Sigmoid colon (tissue), 4 donors: ENCODE measurements at regions not wholly inside any gene's neighbourhood (a gene's known extent, or its start where the extent isn't known, plus 50 kb on each side); places are given as distances from the start of the nearest gene placed in this dataset.

Experiments
- EP300 ChIP-seq, 4 donors: sonication (generic); formaldehyde crosslinking; IDR thresholded peaks; one replicate each; pipeline ENCODE4 v1.6.1; 2017; ENCODE audit warnings: antibody characterized with exemption in 4 of 4
- TF ChIP-seq, protein P1 (sequence below), 4 experiments: fragments of 450-650 bp in 3 of 4; fragments of 200-600 bp in 1 of 4; IDR thresholded peaks; one replicate each; pipeline ENCODE4 v1.5.1; 2016 to 2019; ENCODE audit warnings: antibody characterized with exemption in 4 of 4, mild to moderate bottlenecking in 3 of 4, moderate library complexity in 2 of 4

DNA sequence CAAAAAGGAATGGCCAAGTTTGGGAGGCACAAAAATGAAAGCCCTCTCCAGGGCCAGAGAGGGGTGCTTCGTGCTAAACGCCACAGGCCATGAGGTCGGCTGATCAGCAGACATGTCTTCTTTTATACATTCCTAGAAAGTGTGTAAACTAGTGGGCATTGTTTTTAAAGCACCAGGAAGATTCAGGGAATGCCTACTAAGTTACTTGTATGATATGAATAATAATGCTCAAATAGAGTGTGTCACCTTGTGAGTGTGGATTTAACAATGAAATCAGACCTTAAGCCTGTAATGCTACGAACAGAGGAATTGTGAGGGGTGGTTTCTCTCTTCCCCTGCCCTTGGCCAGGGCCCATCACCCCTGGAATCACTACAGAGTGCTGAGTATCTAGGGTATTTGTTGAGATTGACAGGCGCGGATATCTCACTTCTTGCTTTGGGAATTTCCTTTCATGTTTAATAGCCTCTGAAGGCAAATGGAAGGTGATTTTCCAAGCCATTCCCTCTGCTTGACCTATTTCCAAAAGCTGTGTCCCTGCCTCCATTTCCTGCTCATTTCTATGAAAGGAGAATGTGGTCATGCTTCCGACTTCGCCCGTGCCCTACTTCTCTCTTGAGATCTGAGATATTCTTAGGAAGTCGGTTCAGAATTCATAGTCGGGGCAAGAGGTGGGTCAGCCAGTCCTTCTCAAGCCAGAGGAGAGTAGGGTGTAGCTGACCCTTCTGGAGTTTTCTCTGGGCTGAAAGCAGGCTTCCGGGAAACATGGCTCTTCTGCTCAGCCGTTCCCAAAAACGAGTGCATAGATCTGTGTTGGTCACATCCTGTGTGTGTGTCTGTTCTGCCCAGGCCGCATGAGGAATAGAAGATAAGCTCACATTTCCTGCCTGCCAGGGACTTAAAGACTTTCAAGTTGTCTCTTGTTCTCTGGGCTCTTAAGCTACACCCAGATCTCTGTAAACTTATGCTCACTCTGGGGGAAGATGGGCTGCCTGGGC is 167.8 kb upstream of the ITGB1 start:
- no peak for TF ChIP-seq EP300 (IDR thresholded peaks at IDR 0.05)
- TF ChIP-seq, protein P1, sequence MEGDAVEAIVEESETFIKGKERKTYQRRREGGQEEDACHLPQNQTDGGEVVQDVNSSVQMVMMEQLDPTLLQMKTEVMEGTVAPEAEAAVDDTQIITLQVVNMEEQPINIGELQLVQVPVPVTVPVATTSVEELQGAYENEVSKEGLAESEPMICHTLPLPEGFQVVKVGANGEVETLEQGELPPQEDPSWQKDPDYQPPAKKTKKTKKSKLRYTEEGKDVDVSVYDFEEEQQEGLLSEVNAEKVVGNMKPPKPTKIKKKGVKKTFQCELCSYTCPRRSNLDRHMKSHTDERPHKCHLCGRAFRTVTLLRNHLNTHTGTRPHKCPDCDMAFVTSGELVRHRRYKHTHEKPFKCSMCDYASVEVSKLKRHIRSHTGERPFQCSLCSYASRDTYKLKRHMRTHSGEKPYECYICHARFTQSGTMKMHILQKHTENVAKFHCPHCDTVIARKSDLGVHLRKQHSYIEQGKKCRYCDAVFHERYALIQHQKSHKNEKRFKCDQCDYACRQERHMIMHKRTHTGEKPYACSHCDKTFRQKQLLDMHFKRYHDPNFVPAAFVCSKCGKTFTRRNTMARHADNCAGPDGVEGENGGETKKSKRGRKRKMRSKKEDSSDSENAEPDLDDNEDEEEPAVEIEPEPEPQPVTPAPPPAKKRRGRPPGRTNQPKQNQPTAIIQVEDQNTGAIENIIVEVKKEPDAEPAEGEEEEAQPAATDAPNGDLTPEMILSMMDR (IDR thresholded peaks at IDR 0.05) = no peak
